Hepatocyte (in vitro differentiated cells): ENCODE measurements at regions not wholly inside any gene's neighbourhood (a gene's known extent, or its start where the extent isn't known, plus 50 kb on each side); places are given as distances from the start of the nearest gene placed in this dataset.

ENCODE experiments used
- DNase-seq: peaks from one replicate; pipeline ENCODE4 v3.0.0-alpha.2; 2016; ENCODE audit warnings: low spot score
- H2AFZ ChIP-seq: fragments of 200-600 bp; sonication (generic); 2 replicates; pipeline ENCODE4 v1.6.0; 2016; ENCODE audit warnings: antibody characterized with exemption, mild to moderate bottlenecking
- H3K27ac ChIP-seq: fragments of 200-600 bp; sonication (generic); 2 replicates; pipeline ENCODE4 v1.5.1; 2016; ENCODE audit warnings: mild to moderate bottlenecking
- H3K27me3 ChIP-seq: fragments of 200-600 bp; sonication (generic); 2 replicates; pipeline ENCODE4 v1.6.1; 2016
- H3K36me3 ChIP-seq: fragments of 200-600 bp; sonication (generic); replicated peaks from 2 replicates; pipeline ENCODE4 v1.5.1; 2016; ENCODE audit warnings: low read depth; ENCODE audit not compliant: insufficient read depth
- H3K4me1 ChIP-seq: fragments of 200-600 bp; sonication (generic); 2 replicates; pipeline ENCODE4 v1.5.1; 2016; ENCODE audit warnings: mild to moderate bottlenecking, moderate library complexity; ENCODE audit not compliant: insufficient read depth
- H3K4me2 ChIP-seq: fragments of 200-600 bp; sonication (generic); 2 replicates; pipeline ENCODE4 v1.6.0; 2016
- H3K4me3 ChIP-seq: fragments of 200-600 bp; sonication (generic); 2 replicates; pipeline ENCODE4 v1.5.1; 2016; ENCODE audit warnings: mild to moderate bottlenecking
- H3K79me2 ChIP-seq: fragments of 200-600 bp; sonication (generic); 2 replicates; pipeline ENCODE4 v1.6.0; 2017; ENCODE audit warnings: mild to moderate bottlenecking
- H3K9me2 ChIP-seq: fragments of 200-600 bp; sonication (generic); replicated peaks from 2 replicates; pipeline ENCODE4 v1.6.0; 2017; ENCODE audit warnings: mild to moderate bottlenecking; ENCODE audit not compliant: insufficient read depth
- H3K9me3 ChIP-seq: fragments of 200-600 bp; sonication (generic); 2 replicates; pipeline ENCODE4 v1.5.1; 2016; ENCODE audit warnings: low read depth, mild to moderate bottlenecking
- H4K20me1 ChIP-seq: fragments of 200-600 bp; sonication (generic); 2 replicates; pipeline ENCODE4 v1.6.0; 2016; ENCODE audit warnings: mild to moderate bottlenecking; ENCODE audit not compliant: insufficient read depth, poor library complexity, severe bottlenecking
- CTCF ChIP-seq: fragments of 200-600 bp; sonication (generic); IDR thresholded peaks from 2 replicates; pipeline ENCODE4 v1.5.1; 2016; ENCODE audit warnings: antibody characterized with exemption, mild to moderate bottlenecking; ENCODE audit not compliant: poor library complexity
- EZH2 ChIP-seq: fragments of 200-600 bp; sonication (generic); IDR thresholded peaks from 2 replicates; pipeline ENCODE4 v1.6.1; 2016; ENCODE audit warnings: antibody characterized with exemption, mild to moderate bottlenecking, borderline replicate concordance
- EZH2phosphoT487 ChIP-seq: fragments of 200-600 bp; sonication (generic); IDR thresholded peaks from one replicate; pipeline ENCODE4 v1.6.1; 2018; ENCODE audit warnings: antibody characterized with exemption, mild to moderate bottlenecking, low read depth, moderate library complexity; ENCODE audit not compliant: unreplicated experiment, severe bottlenecking
- WGBS: methylation state at CpG from one replicate; pipeline ENCODE4 v1.1.6; 2016; ENCODE audit warnings: low lambda C conversion rate; ENCODE audit errors: missing lambda C conversion rate; 5-methylcytosine and 5-hydroxymethylcytosine counted together

GRCh38 chr4:14184767-14185166 is 557.2 kb upstream of the BOD1L1 start:
- no peaks in the 10 kb centered on the region for H3K27me3 ChIP-seq
- no peaks in the 10 kb centered on the region for H3K9me2 ChIP-seq
- WGBS = 83% methylated on average over 2 of the region's 2 CpGs
- peaks cover 6% of the 10 kb centered on the region for H3K4me1 ChIP-seq
- TF ChIP-seq CTCF (no peak), EZH2phosphoT487 (no peak), EZH2 (no peak)
- H3K9me3 ChIP-seq = no peaks in the 10 kb centered on the region
- DNase-seq = no peak
- H3K36me3 ChIP-seq = no peaks in the 10 kb centered on the region
- no peak overlapping the region for H3K4me3 ChIP-seq
- H3K27ac ChIP-seq = no peak overlapping the region
- no peaks in the 10 kb centered on the region for H4K20me1 ChIP-seq
- no peak overlapping the region for H3K4me2 ChIP-seq
- no peaks in the 10 kb centered on the region for H3K79me2 ChIP-seq
- H2AFZ ChIP-seq = no peak overlapping the region

- Histone ChIP-seq H3K27ac (no peak overlapping the region), H3K9me3 (no peaks in the 10 kb centered on the region), H3K36me3 (no peaks in the 10 kb centered on the region), H3K4me3 (no peak overlapping the region), H3K27me3 (no peaks in the 10 kb centered on the region), H3K79me2 (no peaks in the 10 kb centered on the region), H3K4me1 (no peaks in the 10 kb centered on the region), H4K20me1 (no peaks in the 10 kb centered on the region), H2AFZ (no peak overlapping the region), H3K9me2 (no peaks in the 10 kb centered on the region), H3K4me2 (no peak overlapping the region)
- TF ChIP-seq EZH2phosphoT487 (no peak), CTCF (no peak), EZH2 (no peak)
- no peak for DNase-seq
These were observed 560.7 kb upstream of the BOD1L1 start for GRCh38 chr4:14188214-14188613.

DNA sequence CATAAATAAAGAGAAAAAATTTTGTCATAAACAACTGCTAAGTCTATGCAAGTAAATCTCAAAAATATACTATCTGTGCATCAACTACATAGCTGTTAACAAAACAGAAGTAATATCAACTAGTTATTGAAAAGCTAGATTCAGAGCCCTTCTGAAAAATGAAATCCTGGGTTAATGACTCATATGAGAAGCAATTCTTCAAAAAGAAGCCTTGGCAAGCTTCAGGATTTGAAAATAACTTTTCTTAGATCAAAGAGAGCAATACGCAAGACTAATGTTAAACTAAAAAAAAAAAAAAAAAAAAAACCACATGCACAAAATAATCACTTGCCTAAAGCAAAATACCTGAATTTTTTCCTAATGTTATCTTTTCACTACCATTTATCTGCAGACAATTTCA is 566.1 kb upstream of the BOD1L1 start:
- H3K9me3 ChIP-seq = no peaks in the 10 kb centered on the region
- no peak for DNase-seq
- H3K27ac ChIP-seq = no peak overlapping the region
- H3K4me1 ChIP-seq = no peaks in the 10 kb centered on the region
- 91% methylated on average over 1 of the region's 1 CpG for WGBS
- H3K27me3 ChIP-seq = no peaks in the 10 kb centered on the region
- H3K79me2 ChIP-seq = no peaks in the 10 kb centered on the region
- H3K9me2 ChIP-seq = no peaks in the 10 kb centered on the region
- no peak overlapping the region for H2AFZ ChIP-seq
- no peak for TF ChIP-seq EZH2phosphoT487
- TF ChIP-seq EZH2 = no peak
- no peak for TF ChIP-seq CTCF
- H3K36me3 ChIP-seq = no peaks in the 10 kb centered on the region
- H3K4me2 ChIP-seq = no peak overlapping the region
- H3K4me3 ChIP-seq = no peak overlapping the region
- no peaks in the 10 kb centered on the region for H4K20me1 ChIP-seq

- H3K9me3 ChIP-seq = no peaks in the 10 kb centered on the region
- H3K4me2 ChIP-seq = no peak overlapping the region
- no peaks in the 10 kb centered on the region for H3K36me3 ChIP-seq
- WGBS = 13% methylated on average over 7 of the region's 7 CpGs
- H3K9me2 ChIP-seq = no peaks in the 10 kb centered on the region
- H2AFZ ChIP-seq = no peak overlapping the region
- no peaks in the 10 kb centered on the region for H3K4me1 ChIP-seq
- H3K4me3 ChIP-seq = no peak overlapping the region
- H3K27ac ChIP-seq = no peak overlapping the region
- TF ChIP-seq EZH2phosphoT487 (no peak), EZH2 (no peak), CTCF (no peak)
- H3K27me3 ChIP-seq = no peaks in the 10 kb centered on the region
- H3K79me2 ChIP-seq = no peaks in the 10 kb centered on the region
- DNase-seq = peak; percentile 82
- no peaks in the 10 kb centered on the region for H4K20me1 ChIP-seq
These were observed 568.6 kb upstream of the BOD1L1 start for GRCh38 chr4:14196131-14196530.
